K562 (cell line): ENCODE measurements at regions not wholly inside any gene's neighbourhood (a gene's known extent, or its start where the extent isn't known, plus 50 kb on each side); places are given as distances from the start of the nearest gene placed in this dataset.

Source experiments
- ATAC-seq: fragments of 200-7000 bp; cut with Tn5 transposase; 3 replicates; pipeline ENCODE4 v1.9.1; 2020; ENCODE audit warnings: moderate library complexity
- BruUV-seq: library from RNA; stranded (reverse); fragments of 400-500 nt; replicated peaks from 2 replicates; lab custom pipeline; 2021; lab: Mats Ljungman, UMichigan
- CTCF ChIA-PET: fragments of 300-600 bp; formaldehyde crosslinking; extraction: SDS; loops from one replicate; lab custom pipeline; 2021; ENCODE audit warnings: low intra/inter-chr PET ratio; lab: Yijun Ruan, JAX
- POLR2A ChIA-PET: fragments of 300-600, 350-650 bp; sonication (Branson Sonifier 250); formaldehyde crosslinking; extraction: SDS; loops from one replicate; lab custom pipeline; 2021; ENCODE audit warnings: antibody characterized with exemption, inconsistent platforms; lab: Yijun Ruan, JAX
- DNase-seq, 4 experiments: peaks; one replicate each; pipeline versions ENCODE4 v3.0.0 to v3.0.0-alpha.2; 2011 to 2018; ENCODE audit warnings: low spot score in 3 of 4, mixed read lengths in 3 of 4; ENCODE audit errors: extremely low read depth in 1 of 4
- FAIRE-seq: peaks from 2 replicates; lab custom pipeline; 2011; peaks lifted over from hg19 to GRCh38; lab: Jason Lieb, UNC
- H2AFZ ChIP-seq: 2 replicates; pipeline ENCODE4 v1.6.0; 2011; ENCODE audit warnings: low read depth, low read length, control low read depth, inconsistent platforms
- H3K27ac ChIP-seq: fragments of 200-600 bp; 3 replicates; pipeline ENCODE4 v1.8.0; 2011; ENCODE audit warnings: low read depth, mild to moderate bottlenecking, control low read depth, inconsistent platforms, low read length, moderate library complexity, mixed read lengths; ENCODE audit errors: extremely low read depth
- H3K27me3 ChIP-seq, 2 experiments: fragments of 300-600 bp in 1 of 2; 2 replicates in 1 of 2; 3 replicates in 1 of 2; pipeline versions ENCODE4 v1.6.0 to v1.8.0; 2011; ENCODE audit warnings: inconsistent platforms in 2 of 2, low read length in 2 of 2, mild to moderate bottlenecking in 1 of 2, mixed read lengths in 1 of 2, moderate library complexity in 1 of 2; ENCODE audit not compliant: control insufficient read depth in 2 of 2, insufficient read depth in 2 of 2
- H3K36me3 ChIP-seq: fragments of 300-600 bp; 3 replicates; pipeline ENCODE4 v1.8.0; 2011; ENCODE audit warnings: mild to moderate bottlenecking, low read length, inconsistent platforms; ENCODE audit not compliant: control insufficient read depth, insufficient read depth
- H3K4me1 ChIP-seq, 2 experiments: fragments of 200-600 bp in 1 of 2; replicated peaks in 1 of 2; 2 replicates in 1 of 2; 3 replicates in 1 of 2; pipeline versions ENCODE4 v1.5.1 to v1.8.0; 2011; ENCODE audit warnings: inconsistent platforms in 2 of 2, low read length in 2 of 2, mild to moderate bottlenecking in 1 of 2, mixed read lengths in 1 of 2, moderate library complexity in 1 of 2; ENCODE audit not compliant: control insufficient read depth in 2 of 2, insufficient read depth in 2 of 2
- H3K4me2 ChIP-seq: 2 replicates; pipeline ENCODE4 v1.6.1; 2011; ENCODE audit warnings: low read length, control low read depth, inconsistent platforms, mixed read lengths; ENCODE audit not compliant: insufficient read depth
- H3K4me3 ChIP-seq: fragments of 200-600 bp; sonication (generic), shearing (Covaris generic); 2 replicates; pipeline ENCODE4 v1.5.1; 2016; ENCODE audit warnings: control low read depth, inconsistent platforms
- H3K79me2 ChIP-seq: fragments of 200-600 bp; 3 replicates; pipeline ENCODE4 v1.8.0; 2011; ENCODE audit warnings: low read length, inconsistent platforms; ENCODE audit not compliant: control insufficient read depth, insufficient read depth
- H3K9ac ChIP-seq, 2 experiments: 2 replicates each; pipeline versions ENCODE4 v1.6.0 to v1.6.1; 2011; ENCODE audit warnings: low read depth in 2 of 2, low read length in 2 of 2, control low read depth in 1 of 2, inconsistent platforms in 1 of 2, mild to moderate bottlenecking in 1 of 2, mixed read lengths in 1 of 2; ENCODE audit not compliant: insufficient read depth in 1 of 2
- H3K9me1 ChIP-seq: one replicate; pipeline ENCODE4 v1.6.0; 2011; ENCODE audit warnings: inconsistent platforms, mild to moderate bottlenecking, low read length, moderate library complexity; ENCODE audit not compliant: control insufficient read depth, insufficient read depth
- H3K9me3 ChIP-seq: replicated peaks from 2 replicates; pipeline ENCODE4 v1.5.1; 2011; ENCODE audit warnings: low read depth, low read length, inconsistent platforms; ENCODE audit not compliant: control insufficient read depth, insufficient read depth
- H4K20me1 ChIP-seq: replicated peaks from 2 replicates; pipeline ENCODE4 v1.6.1; 2011; ENCODE audit warnings: low read length, inconsistent platforms, mixed read lengths; ENCODE audit not compliant: control insufficient read depth, insufficient read depth
- ARID1B ChIP-seq: fragments of 450-650 bp; IDR thresholded peaks from 2 replicates; pipeline ENCODE4 v1.6.1; 2016; ENCODE audit warnings: antibody characterized with exemption, mild to moderate bottlenecking, inconsistent platforms
- BHLHE40 ChIP-seq: IDR thresholded peaks from 2 replicates; pipeline ENCODE4 v1.6.1; 2011; ENCODE audit warnings: low read length, improper control_type of control experiment
- CBFA2T3 ChIP-seq: fragments of 450-650 bp; IDR thresholded peaks from 2 replicates; pipeline ENCODE4 v1.6.1; 2017
- ETV6 ChIP-seq, 3 experiments: fragments of 150-350 bp in 1 of 3; sonication (generic) in 1 of 3; formaldehyde crosslinking in 1 of 3; IDR thresholded peaks; 2 replicates each; pipeline versions ENCODE4 v1.6.1 to v1.8.0; 2014 to 2022; ENCODE audit warnings: borderline replicate concordance in 2 of 3, low read depth in 2 of 3, antibody characterized with exemption in 1 of 3, low read length in 1 of 3, mild to moderate bottlenecking in 1 of 3, missing genetic modification reagents in 1 of 3
- NFXL1 ChIP-seq: fragments of 450-650 bp; formaldehyde crosslinking; IDR thresholded peaks from 2 replicates; pipeline ENCODE4 v1.4.0; 2021; ENCODE audit warnings: mild to moderate bottlenecking
- RCOR1 ChIP-seq, 2 experiments: IDR thresholded peaks; 2 replicates each; pipeline ENCODE4 v1.6.1; 2012; ENCODE audit warnings: low read depth in 2 of 2, low read length in 2 of 2, borderline replicate concordance in 1 of 2, improper control_type of control experiment in 1 of 2
- SPI1 ChIP-seq: IDR thresholded peaks from 2 replicates; pipeline ENCODE4 v1.6.1; 2011; ENCODE audit warnings: low read depth, low read length, control low read depth, borderline replicate concordance
- WGBS: fragments of 100-300 bp; shearing (Covaris generic); methylation state at CpG from one replicate; pipeline ENCODE4 v1.1.6; 2016; ENCODE audit warnings: low coverage, mixed read lengths; ENCODE audit not compliant: insufficient coverage; ENCODE audit errors: missing lambda C conversion rate; 5-methylcytosine and 5-hydroxymethylcytosine counted together
- in situ Hi-C: fragments of 300-500 bp; cut with MboI; formaldehyde crosslinking; loops from 4 replicates; pipeline ENCODE4 v1.15.0; 2018; ENCODE audit warnings: inconsistent platforms, mixed read lengths
- intact Hi-C: fragments of 100-400 bp; cut with micrococcal nuclease; formaldehyde crosslinking; loops from 2 replicates; pipeline ENCODE4 v1.14.2; 2022

GRCh38 chr14:65277580-65278270 is 134.8 kb upstream of the FUT8 start:
- 1% methylated on average over 6 of the region's 6 CpGs for WGBS
- Histone ChIP-seq H3K9me3 (no peaks in the 10 kb centered on the region), H3K4me2 (no peak overlapping the region; the same call in 1 of the 2 replicates), H2AFZ (0 out of 2 replicates have a peak overlapping the region, but pooled peaks have one; percentile 19), H3K36me3 (no peaks in the 10 kb centered on the region), H3K27me3 (no peaks in the 10 kb centered on the region), H3K79me2 (no peaks in the 10 kb centered on the region)
- peak in 1 of 4 experiments; percentile 42 for DNase-seq
- intact Hi-C loops, result no loop called here
- CTCF ChIA-PET, result no interaction called here
- BruUV-seq, result no TSS peak
- TF ChIP-seq SPI1 (peak; percentile 54; the same call in 1 of the 2 replicates), CBFA2T3 (0 out of 2 replicates have a peak, but pooled peaks have one; percentile 16), RCOR1 (IDR thresholded peaks at IDR 0.05; ENCODE audit: borderline replicate concordance in 1 of 2, low read depth in 2 of 2, low read length in 2 of 2) (peak in 1 of 2 experiments; percentile 47; a peak in 1 of 4 replicates), ETV6 (IDR thresholded peaks at IDR 0.05; ENCODE audit: borderline replicate concordance in 1 of 2, low read depth in 2 of 2, low read length in 1 of 2) (no peak), ETV6 (CRISPR knock-in tag; IDR thresholded peaks at IDR 0.05; ENCODE audit: borderline replicate concordance) (no peak), NFXL1 (CRISPR knock-in tag) (no peak), ARID1B (peak; percentile 25; the same call in 1 of the 2 replicates), BHLHE40 (peak; percentile 61)
- TF ChIP-seq, all 486 proteins: peak for 5
- Histone ChIP-seq H3K9me1 (no peaks in the 10 kb centered on the region), H3K9ac (no peak overlapping the region), H4K20me1 (no peaks in the 10 kb centered on the region), H3K27ac (no peak overlapping the region), H3K4me1 (peaks cover 0 to 7% of the 10 kb centered on the region in 2 experiments; a peak in 3 of 5 replicates), H3K4me3 (no peak overlapping the region)
- POLR2A ChIA-PET, result no interaction called here
- in situ Hi-C loops, result no loop called here
- FAIRE-seq (peak; percentile 57), ATAC-seq (peak; percentile 33; the same call in 1 of the 3 replicates)
